COR-L47 (cell line): ENCODE measurements at regions not wholly inside any gene's neighbourhood (a gene's known extent, or its start where the extent isn't known, plus 50 kb on each side); places are given as distances from the start of the nearest gene placed in this dataset.
"Not testable (repeated sequence)": the region's sequence is repeated elsewhere in the genome, so short reads cannot be mapped to it uniquely, and the experiment has no call there.

Experiments
- DNase-seq: peaks from one replicate; lab custom pipeline; 2025; lab: John Stamatoyannopoulos, UW

DNA sequence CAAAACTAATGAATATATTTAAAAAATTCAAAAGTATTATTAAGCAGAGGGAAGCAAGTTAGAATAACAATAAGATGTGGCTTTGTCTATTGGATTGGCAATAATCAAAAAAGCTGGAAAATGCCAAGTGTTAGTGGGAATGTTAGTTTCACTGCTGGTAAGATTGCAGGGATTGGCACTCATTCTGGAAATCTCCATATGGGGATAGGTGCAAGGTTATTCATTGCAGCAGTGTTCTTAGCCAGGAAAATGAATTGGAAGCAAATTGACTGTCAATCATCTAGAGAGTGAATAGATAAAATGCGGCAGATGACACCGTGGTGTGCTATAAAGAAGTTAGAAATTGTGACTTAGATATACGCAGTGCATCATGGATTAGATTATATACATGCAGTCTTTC is 1615.5 kb upstream of the PCDH7 start:
- DNase-seq: no peak

DNA sequence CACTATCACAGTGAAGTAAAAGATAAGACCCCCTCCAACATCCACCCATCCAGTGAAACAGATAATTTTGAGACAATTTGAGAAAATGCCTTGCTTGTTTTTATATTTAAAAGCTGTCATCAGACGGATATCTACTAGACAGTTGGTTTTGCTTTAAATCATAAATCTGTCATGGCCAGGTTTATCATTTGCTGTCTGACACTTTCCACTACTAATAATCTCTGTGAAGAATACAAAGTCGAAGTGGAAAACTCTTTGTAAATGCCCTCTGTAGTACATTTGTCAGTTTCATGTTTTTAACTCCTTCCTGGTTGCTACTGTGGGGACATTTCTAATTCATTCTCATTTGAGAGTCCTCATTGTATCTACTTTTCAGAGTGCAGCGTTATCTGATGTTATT is 1606.2 kb upstream of the PCDH7 start:
- no peak for DNase-seq

DNA sequence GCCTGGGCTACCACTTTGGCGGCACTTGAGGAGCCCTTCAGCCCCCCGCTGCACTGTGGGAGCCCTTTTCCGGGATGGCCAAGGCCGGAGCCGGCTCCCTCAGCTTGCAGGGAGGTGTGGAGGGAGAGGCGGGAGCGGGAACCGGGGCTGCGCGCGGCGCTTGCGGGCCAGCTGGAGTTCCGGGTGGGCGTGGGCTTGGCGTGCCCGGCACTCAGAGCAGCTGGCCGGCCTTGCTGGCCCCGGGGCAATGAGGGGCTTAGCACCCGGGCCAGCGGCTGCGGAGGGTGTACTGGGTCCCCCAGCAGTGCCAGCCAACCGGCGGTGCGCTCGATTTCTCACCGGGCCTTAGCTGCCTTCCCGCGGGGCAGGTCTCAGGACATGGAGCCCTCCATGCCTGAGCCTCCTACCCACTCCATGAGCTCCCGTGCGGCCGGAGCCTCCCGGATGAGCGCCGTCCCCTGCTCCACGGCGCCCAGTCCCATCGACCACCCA is 1602.9 kb upstream of the PCDH7 start:
- DNase-seq: not testable (repeated sequence)

DNA sequence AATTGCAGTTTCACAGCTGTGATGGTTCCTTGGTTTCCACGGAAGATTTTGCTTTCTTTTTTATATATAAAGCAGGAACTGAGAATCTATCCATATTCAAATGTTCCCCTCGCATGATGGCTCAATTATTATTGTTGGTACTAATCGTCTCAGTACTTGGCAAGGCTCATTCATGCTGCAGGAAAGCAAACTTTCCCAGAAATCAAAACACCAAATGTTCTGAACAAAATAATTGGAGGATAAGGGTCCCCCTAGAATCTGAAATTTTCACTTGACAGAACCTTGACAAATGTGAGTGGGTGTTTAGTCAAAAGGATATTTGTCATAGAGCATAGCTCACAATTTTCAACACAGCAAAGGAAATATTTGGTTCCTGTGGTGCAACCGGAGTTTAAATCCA is 1598.6 kb upstream of the PCDH7 start:
- no peak for DNase-seq

DNA sequence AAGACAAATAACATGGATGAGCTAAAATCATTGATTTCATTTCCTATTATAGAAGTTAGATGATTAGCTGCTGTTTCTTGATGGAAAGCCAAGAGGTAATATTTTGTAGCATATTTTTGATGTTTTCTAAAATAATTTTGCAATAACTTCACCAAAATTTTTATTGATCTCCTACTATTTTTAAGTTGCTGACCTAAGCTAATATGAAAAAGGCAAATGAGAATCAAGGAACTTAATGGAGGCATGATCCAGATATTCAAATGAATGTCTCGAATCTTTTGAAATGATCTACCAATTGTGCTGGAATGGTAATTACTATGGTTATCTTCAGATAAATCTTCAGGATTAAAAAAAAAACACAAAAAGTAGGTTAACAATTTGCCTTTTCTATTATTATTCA is 1591.4 kb upstream of the PCDH7 start:
- no peak for DNase-seq

DNA sequence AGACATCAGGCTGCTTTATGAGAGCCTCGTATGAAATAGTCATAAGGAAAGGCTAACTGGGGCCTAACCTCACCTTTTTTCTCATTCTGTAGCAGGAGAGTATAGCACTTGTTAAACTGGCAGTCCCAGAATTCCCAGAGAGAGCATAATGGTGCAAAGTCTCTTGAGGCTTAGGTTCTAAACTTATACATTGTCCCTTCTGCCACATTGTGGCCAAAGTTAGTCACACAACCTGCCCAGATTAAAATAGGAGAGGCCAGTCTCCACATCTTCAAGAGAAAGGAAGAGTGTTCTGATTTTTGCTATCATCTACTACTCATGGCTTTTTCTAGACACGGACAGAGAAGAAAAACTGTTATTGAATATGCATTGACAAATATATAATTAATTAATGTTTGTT is 1588.9 kb upstream of the PCDH7 start:
- no peak for DNase-seq

DNA sequence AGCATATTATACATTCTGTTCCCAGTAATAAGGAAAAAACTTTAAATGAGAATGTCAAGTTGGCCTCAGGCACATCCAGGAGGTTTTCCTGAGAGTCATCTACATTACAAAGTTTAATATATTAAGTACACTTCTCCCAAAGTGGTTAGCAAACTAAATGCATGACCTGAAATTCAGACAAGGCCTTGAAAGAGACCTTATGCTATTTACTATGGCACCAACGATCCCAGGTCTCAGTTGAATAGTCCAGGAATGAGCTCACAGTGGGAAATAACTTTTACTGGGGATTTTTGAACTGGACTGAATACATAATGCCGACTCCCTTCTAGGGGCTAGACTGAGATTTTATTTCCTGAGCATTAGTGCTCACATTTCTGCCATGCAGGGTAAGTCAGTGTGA is 1577.5 kb upstream of the PCDH7 start:
- no peak for DNase-seq

DNA sequence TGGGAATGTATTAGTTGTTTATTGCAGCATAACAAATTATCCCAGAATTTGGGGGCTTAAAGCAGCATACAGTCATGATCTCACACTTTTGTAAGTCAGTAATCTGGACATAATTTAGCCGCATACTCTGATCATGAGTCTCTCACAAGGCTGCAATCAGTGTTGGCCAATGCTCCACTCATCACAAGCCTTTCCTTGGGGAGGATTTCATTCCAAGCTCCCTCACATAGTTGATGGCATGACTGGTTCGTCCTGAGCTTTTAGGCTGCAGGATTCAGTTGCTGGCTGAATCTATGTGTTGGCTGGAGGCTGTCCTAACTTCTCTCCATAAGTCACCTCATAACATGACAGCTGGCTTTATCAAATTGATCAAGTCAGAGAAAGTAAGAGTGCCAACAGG is 1568.6 kb upstream of the PCDH7 start:
- no peak for DNase-seq

DNA sequence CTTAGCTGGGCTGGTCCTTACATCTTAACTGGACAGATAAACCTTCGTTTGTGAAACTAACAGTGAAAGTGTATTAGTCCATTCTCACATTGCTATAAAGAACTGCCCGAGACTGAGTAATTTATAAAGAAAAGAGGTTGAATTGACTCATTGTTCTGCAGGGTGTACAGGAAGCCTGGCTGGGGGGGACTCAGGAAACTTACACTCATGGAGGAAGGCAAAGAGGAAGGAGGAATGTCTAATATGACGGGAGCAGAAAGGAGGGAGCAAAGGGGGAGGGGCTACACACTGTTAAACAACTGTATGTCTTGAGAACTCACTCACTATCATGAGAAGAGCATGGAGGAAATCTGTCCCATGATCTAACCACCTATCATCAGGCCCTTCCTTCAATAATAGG is 1566.5 kb upstream of the PCDH7 start:
- no peak for DNase-seq

DNA sequence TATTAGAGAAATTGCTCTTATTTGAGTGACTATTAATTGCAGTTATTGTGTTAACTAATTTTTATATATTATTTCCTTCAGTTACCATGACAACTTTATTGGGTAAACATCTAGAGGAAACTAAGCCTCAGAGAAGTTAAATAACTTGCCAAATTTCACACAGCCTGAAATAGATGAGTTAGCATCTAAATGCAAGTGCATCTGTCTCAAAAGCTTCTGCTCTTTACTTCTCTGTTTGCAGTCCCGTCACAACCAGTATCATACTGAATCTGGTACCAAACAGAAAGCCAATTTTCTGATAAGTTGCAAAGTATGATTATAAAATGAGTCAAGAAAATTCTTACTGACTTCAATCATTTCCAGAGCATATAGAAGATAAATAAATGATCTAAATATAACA is 1544.9 kb upstream of the PCDH7 start:
- no peak for DNase-seq

DNA sequence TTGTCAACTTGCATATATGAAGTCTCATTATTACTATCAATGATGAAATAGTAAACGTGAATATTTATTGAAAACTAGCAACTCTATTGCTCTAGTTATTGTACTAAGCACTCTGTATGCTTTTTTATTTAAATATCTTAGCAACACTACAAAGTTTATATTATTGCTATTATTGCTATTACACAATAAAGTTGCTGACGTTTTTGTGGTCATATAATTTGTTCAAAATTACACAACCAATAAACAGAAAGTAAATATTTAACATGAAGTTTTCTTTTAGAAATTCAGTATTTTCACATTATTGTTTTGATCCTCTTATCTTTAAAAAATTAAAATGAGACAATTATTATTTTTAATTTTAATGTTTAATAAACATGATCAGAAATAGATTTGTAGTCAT is 1521.1 kb upstream of the PCDH7 start:
- DNase-seq: no peak

DNA sequence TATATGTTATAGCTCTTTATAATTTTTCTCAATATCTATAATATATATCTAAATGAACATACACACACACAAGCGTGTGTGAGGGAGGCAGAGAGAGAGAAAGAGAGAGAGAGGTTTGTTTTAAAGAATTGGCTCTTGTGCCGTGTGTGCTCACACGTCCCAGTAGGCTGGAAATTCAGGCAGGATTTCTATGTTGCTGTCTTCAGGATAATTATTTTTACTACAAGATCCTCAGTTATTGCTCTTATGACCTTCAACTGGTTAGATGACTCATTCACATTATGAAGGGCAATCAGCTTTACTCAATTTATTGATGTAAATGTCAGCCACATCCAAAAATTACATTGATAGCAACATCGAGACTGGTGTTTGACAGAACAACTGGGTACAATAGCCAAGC is 1520.7 kb upstream of the PCDH7 start:
- no peak for DNase-seq

DNA sequence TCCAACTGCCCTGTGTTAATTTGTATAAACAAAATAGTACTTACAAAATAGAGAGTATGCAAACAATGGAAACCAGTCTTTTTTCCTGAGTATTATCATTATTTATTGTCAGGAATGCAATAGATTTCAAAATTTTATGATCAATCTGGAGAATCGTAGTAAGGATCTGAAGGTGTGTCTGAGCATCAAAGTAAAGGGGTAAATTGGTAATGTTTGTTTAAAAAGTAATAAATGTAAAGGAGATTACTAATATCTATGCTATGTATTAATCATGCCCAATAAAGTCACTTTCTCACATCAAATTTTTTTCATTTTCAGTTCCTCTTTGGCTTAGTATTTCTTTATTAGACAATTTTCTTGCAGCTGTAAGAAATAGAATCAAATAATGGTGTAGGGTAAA is 1507.1 kb upstream of the PCDH7 start:
- DNase-seq: no peak

DNA sequence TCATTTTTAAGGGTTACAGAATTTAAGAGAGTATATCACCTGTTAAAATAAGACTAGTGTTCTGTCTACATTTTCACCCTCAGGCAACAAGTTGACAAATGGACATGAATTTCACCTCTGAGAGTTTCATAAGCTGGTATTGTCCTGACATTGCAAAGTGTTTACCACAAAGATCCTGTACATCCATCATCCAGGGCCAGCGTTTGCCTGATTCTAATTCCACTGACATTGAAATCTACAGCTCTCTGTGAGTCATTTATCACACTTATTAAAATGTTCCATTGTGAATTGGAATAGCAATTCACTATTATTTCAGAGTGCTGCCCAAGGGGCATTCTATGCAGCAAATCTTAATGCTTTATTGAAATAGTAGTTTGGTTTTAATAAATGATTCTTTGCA is 1499.4 kb upstream of the PCDH7 start:
- DNase-seq: no peak

DNA sequence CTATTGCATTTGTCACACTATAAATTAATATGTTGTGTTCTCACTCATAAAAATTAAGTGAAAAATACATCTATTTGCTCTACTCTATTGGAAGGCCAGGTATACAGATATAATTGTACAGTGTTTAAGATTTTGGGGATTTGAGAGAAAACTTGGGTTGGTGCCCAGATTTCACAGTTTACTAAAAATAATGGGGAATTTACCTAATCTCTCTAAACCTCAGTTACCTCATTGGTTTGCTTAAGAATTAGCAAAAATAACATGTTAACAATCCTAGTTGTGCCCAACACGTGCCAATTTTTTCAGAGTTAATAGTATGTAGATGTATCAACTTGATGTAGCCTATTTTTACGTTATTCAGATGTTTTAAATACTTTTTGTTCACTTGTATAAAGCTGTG is 1495.3 kb upstream of the PCDH7 start:
- DNase-seq: peak; percentile 18

DNA sequence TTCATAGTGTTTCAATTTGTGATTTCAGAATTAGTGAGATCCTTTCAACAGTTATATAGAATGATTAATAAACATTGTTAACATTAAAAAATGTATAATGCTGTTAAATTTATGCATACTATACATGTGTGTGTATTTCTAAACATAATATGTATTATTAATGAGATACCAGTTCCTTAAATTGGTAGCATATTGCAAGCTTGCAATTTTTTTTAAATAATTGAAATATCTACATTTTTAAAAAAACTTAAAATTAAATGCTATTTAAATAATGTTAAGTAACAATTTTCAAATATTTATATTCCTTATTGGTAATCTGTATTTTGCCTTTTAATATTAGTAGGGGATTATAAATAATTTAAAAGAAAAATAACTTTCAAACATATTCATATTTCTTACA is 1479.5 kb upstream of the PCDH7 start:
- no peak for DNase-seq

DNA sequence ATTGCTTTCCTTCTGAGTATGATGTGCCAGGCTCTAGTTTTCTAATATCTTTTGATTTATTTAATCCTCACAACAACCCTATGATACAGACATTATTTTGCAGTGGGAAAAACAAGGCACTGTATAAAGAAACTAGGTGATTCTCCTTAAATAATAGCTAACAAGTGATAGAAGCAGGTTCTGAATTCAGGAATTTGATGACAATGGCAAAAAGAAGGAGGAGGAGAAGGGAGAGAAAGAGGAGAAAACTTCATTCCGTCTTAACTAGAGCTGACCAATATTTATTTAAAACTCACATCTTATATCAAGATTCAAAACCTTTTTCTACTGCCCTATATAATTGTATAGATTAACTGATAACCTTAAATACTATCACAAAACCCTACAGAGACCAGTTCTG is 1477.1 kb upstream of the PCDH7 start:
- no peak for DNase-seq

DNA sequence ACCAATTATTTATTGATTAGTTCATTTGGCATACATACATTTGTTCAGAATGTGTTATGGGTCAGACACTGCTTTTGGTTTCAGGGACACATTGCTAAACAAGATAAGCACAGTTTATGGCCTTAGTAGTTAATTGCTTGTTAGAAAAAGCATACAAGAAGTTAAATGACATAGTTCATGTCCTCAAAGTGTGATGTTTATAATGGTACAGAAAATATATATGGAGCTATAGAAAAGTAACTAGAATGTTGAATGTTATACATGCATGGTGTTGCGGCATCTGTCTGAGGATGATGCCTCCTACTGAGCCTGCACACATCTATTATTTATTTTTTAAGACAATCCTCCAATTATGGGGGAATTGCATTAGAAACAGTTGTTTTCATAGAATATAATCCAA is 1476.3 kb upstream of the PCDH7 start:
- DNase-seq: no peak

DNA sequence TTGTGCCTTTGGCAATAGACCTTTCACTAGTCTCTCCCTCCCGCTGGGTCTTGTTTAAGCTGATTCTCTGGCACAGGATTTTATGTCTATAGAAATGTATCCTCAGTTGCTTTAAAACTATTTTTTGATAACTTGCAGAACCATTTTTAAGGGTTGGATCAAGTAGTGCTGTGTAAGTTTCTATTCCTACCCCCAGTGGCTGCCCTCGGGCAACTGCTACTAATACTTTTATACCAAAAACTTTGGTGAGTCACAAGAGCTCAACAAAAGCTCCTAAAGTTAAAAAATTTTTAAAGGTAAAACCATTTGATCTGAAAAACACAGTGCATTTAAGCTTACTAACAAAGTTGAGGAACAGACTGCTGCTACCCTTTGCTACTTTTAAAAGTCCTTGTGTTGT is 1460.6 kb upstream of the PCDH7 start:
- DNase-seq: no peak

DNA sequence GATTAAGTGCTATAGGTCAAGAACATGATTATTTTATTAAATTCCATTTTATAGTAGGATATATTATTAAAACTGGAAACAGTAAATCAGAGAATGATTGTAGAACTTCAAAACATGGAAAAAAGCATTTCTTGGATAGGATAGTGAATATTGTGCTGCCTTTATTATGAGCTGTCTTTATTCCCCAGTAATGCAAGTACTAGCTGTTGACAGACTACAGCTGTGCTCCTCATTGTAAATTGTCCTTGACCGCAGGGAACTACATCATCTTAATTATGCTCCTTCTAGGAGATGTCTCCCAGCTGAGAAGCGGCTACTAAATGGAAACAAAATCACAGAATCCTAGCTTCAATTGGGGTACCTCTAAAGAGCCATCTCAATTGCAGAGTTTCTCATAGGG is 1457.2 kb upstream of the PCDH7 start:
- no peak for DNase-seq

DNA sequence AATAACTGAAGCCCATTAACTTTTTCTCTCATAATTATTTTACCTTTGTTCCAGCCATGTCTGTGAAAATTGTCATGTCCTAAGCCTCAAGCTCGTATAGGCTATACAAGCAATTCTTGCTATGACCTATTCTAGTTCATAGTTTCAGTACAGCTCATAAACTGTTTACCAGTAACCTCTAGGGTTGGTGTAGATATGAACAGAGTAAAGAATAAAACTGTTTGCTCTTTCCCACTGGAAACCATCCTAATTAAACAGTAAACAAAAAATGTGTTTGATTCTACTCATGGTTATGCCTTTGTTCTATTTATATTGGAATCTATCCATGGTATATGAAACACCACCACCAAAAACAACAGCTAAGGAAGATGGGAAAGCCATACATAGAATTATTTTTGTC is 1444.0 kb upstream of the PCDH7 start:
- DNase-seq: peak; percentile 67

DNA sequence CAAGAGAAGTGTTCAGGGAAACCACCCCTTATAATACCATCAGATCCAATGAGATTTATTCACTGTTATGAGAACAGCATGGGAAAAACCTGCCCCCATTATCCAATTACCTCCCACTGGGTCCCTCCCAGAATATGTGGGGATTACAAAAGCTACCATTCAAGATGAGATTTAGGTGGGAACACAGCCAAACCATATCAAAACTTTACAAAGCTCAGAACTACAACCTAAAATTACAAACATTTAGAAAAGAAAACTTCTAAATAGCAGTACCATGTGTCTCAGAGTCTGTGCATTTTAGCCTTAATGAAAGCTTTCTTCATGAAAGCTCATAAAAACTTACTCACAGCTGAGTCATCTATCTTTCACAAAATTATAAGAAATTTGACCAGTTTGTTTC is 1442.8 kb upstream of the PCDH7 start:
- DNase-seq: no peak

DNA sequence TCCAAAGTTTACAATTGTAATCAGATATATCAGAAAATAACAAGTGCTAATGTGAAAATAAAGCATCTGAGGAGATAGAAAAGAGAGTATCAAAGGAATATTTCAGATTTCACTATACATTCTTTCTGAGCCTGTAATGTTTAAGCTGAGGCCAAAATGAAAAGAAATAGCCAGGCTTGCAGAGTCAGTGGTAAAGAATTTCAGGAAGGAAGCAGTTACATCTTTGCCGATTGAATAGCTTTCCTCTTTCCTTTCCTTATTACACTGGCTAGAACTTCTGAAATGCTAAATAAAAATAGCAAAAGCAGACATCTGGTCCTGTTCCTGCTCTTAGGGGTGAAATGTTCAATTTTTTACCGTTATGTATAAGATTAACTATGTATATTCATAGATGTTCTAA is 1441.6 kb upstream of the PCDH7 start:
- DNase-seq: no peak

DNA sequence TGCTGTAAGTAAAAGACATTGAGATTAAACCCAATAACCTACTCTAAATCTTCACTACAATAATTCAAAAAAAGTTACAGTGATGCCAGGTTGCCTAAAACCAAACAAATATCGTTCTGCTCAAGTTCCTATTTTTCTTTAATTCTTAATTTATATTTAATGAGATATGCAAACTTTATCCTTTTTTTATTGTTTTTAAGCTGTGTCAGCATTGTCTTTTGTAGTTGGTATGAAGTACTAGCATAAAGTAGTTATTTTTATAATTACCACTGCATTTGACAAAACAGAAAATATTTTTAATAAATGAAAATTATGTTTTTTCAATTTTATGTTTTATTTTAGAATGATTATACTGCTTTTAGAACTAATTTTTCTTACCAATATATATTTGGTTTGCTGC is 1431.1 kb upstream of the PCDH7 start:
- DNase-seq: no peak

DNA sequence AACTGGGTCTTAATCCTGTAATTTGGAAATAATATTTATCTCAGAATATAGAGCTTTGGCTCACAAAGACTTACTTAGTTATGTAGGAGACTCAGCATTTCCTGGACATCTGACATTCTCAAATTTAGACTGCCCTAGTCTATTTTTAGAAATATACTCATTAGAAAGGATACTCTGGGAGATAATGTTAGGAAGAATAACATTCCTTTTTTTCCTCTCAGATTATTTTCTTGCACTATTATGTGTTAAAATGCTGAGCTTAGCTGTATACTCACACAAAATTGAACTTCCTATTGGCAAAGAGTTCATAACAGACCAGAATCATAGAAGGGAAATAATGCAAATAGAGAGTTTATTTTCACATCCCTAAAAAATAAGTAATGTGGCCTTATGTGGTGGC is 1424.9 kb upstream of the PCDH7 start:
- DNase-seq: no peak
